ENCODE measurements at regions not wholly inside any gene's neighbourhood (a gene's known extent, or its start where the extent isn't known, plus 50 kb on each side); places are given as distances from the start of the nearest gene placed in this dataset.
A peak's percentile ranks its signal among the peaks of the same experiment; 100 is the strongest.

DNA sequence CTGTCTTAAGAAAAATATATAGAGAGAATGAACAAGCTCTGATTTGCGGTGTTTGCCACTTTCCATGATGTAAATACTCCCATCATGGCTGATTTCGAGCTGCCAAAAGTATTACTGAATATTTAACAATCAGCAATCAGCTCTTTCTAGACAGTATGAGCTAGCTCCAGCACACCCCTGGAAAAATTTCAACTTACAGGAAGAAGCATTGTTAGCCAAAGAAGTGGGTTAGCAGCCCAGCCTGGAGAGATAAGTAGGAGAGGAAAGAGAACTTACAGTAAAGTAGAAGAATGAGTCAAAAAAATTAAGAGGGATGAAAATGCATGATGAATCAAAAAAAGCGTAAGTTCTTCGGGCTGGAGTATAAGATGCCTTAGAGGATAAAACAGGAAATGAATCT is 60.6 kb upstream of the ANK3 start:
- TF ChIP-seq, protein P1, sequence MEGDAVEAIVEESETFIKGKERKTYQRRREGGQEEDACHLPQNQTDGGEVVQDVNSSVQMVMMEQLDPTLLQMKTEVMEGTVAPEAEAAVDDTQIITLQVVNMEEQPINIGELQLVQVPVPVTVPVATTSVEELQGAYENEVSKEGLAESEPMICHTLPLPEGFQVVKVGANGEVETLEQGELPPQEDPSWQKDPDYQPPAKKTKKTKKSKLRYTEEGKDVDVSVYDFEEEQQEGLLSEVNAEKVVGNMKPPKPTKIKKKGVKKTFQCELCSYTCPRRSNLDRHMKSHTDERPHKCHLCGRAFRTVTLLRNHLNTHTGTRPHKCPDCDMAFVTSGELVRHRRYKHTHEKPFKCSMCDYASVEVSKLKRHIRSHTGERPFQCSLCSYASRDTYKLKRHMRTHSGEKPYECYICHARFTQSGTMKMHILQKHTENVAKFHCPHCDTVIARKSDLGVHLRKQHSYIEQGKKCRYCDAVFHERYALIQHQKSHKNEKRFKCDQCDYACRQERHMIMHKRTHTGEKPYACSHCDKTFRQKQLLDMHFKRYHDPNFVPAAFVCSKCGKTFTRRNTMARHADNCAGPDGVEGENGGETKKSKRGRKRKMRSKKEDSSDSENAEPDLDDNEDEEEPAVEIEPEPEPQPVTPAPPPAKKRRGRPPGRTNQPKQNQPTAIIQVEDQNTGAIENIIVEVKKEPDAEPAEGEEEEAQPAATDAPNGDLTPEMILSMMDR (IDR thresholded peaks at IDR 0.05; ENCODE audit: low read depth, low read length, missing control alignments): no peak
- in situ Hi-C loops (cut with HindIII; ENCODE audit: low sequenced_read_pairs): no loop called here
- no peak for DNase-seq (ENCODE audit: low read depth)
- H3K4me3 ChIP-seq (ENCODE audit: low read depth, low read length): no peak overlapping the region

DNA sequence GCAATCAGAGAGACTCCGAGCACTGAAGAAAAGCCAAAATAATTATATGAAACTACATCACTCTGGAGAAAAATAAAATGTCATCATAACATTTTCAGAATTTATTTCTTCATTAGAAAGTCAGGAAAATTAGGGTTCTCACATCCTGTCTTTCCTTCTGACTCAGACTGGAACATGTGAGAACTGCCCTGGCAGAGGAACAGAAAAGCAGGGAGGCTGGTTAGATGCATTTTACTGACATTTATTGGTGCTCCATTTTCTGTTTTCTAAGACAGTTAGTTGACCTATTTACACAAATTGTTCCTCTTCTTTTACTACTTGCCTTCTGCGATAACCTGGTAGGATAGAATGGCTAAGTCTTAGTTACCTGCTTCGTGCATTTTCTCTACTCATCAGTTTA is 58.6 kb upstream of the ANK3 start:
- in situ Hi-C loops (cut with HindIII; ENCODE audit: low sequenced_read_pairs): loop anchor here (25.0 kb wide), 3 partner anchors 189 to 336 kb away; no protein-coding TSS in a partner anchor
- TF ChIP-seq, protein P1 (IDR thresholded peaks at IDR 0.05; ENCODE audit: low read depth, low read length, missing control alignments): no peak
- H3K4me3 ChIP-seq (ENCODE audit: low read depth, low read length): no peak overlapping the region
- DNase-seq (ENCODE audit: low read depth): no peak

DNA sequence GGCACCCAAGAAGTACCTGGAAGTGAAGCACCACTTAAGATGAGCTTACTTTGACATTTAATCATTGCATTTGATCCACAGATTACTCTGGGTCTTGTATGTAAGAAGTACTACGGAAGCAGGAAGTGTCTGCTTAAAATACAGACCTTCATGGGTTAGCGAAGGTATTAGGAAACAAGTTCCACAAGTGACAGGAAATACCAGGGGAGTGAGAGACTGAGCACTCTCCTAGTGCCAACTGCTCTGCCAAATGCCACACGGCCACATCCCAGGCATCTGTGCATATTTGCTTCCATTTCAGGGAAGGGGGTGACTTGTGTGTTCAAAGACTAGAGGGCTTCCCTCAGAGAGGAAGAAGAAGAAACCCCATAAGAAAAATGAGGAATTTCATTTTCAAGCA is 57.2 kb upstream of the ANK3 start:
- H3K4me3 ChIP-seq (ENCODE audit: low read depth, low read length): no peak overlapping the region
- TF ChIP-seq, protein P1 (IDR thresholded peaks at IDR 0.05; ENCODE audit: low read depth, low read length, missing control alignments): no peak
- no peak for DNase-seq (ENCODE audit: low read depth)
- in situ Hi-C loops (cut with HindIII; ENCODE audit: low sequenced_read_pairs): loop anchor here (25.0 kb wide), 3 partner anchors 190 to 335 kb away; no protein-coding TSS in a partner anchor

DNA sequence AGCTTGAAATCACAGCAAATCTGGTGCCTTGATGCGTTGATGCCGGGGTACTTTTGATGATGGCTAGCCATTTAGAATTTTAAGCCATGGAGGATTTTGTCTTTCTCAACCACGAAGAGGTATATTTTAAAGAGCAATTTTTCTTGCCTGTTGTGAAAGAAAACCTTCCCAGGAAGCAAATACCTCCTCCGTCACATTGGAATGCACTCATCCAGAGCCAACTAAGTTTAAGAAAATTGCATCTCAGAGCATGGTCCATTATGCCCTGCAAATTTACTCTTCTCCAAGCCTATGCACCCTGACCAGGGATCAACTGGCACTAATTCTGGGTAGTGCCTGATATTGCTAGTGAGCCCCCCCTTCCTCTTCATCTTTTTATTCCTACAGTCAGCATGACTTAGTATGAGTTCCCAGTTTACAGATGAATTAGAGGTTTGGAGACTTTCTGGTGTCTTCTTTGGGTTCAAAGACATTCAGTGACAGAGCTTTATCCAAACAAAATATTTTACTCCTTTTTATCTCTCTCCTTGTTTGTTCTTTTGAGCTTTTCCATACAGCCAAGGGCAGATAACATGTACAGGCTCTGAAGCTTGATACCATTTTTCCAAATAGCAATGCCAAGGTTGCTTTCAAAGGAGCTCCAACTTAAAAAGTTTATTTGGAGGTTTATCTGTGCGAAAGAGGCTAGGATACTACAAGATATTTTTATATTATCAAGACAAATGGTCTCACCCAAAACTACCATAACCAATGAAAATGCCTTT is 56.6 kb upstream of the ANK3 start:
- H3K4me3 ChIP-seq (ENCODE audit: low read depth, low read length): no peak overlapping the region
- TF ChIP-seq, protein P1 (IDR thresholded peaks at IDR 0.05; ENCODE audit: low read depth, low read length, missing control alignments): no peak
- in situ Hi-C loops (cut with HindIII; ENCODE audit: low sequenced_read_pairs): loop anchor here (25.0 kb wide), 3 partner anchors 191 to 334 kb away; no protein-coding TSS in a partner anchor
- DNase-seq (ENCODE audit: low read depth): no peak

- in situ Hi-C loops (cut with HindIII; ENCODE audit: low sequenced_read_pairs): loop anchor here (25.0 kb wide), 3 partner anchors 193 to 332 kb away; no protein-coding TSS in a partner anchor
- H3K4me3 ChIP-seq (ENCODE audit: low read depth, low read length): no peak overlapping the region
- peak; percentile 49 for DNase-seq (ENCODE audit: low read depth)
- TF ChIP-seq, protein P1 (IDR thresholded peaks at IDR 0.05; ENCODE audit: low read depth, low read length, missing control alignments): no peak
Observed at GRCh38 chr10:60444494-60445064, 54.9 kb upstream of the ANK3 start.

DNA sequence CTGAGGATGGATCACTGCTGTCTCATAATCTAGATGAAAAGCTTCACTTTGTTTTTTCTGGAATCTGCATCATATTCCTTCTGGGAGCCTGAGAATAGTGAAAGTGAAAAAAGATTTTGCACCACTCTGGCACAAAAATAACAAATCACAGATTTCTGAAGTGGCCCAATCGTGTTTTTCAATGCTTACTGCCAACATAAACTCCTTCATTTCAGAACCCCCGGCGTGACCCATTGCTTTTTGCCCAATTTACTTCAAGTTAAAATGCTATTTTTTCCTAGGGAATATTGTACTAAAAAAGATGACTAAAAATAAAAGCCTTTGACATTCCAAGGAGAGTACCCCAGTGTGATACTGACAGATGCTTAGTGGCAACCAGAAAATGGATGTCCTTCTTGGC is 53.7 kb upstream of the ANK3 start:
- no peak for DNase-seq (ENCODE audit: low read depth)
- in situ Hi-C loops (cut with HindIII; ENCODE audit: low sequenced_read_pairs): loop anchor here (25.0 kb wide), 3 partner anchors 194 to 331 kb away; no protein-coding TSS in a partner anchor
- TF ChIP-seq, protein P1 (IDR thresholded peaks at IDR 0.05; ENCODE audit: low read depth, low read length, missing control alignments): no peak
- no peak overlapping the region for H3K4me3 ChIP-seq (ENCODE audit: low read depth, low read length)

All from astrocyte of the cerebellum (primary cell).